Natural killer cell (primary cell): ENCODE measurements at regions not wholly inside any gene's neighbourhood (a gene's known extent, or its start where the extent isn't known, plus 50 kb on each side); places are given as distances from the start of the nearest gene placed in this dataset.

Experiments used
- ATAC-seq, 3 donors: fragments of 150-1000 bp in 2 of 3; fragments of 200-7000 bp in 1 of 3; cut with Tn5 transposase; 1 replicate in 1 of 3; 2 replicates in 2 of 3; pipeline ENCODE4 v1.10.0; 2021; ENCODE audit warnings: mild to moderate bottlenecking in 2 of 3, moderate library complexity in 2 of 3
- DNase-seq, 2 donors: peaks; one replicate each; pipeline versions ENCODE4 v3.0.0 to v3.0.0-alpha.2; 2013 to 2021; ENCODE audit warnings: mixed read lengths in 1 of 2
- H3K27ac ChIP-seq: one replicate; pipeline ENCODE4 v1.5.1; 2013; ENCODE audit warnings: mild to moderate bottlenecking, low read length
- H3K27me3 ChIP-seq: one replicate; pipeline ENCODE4 v1.6.1; 2013; ENCODE audit warnings: low read length; ENCODE audit not compliant: control insufficient read depth, insufficient read depth
- H3K36me3 ChIP-seq: one replicate; pipeline ENCODE4 v1.6.1; 2013; ENCODE audit warnings: low read length; ENCODE audit not compliant: control insufficient read depth, insufficient read depth
- H3K4me1 ChIP-seq: one replicate; pipeline ENCODE4 v1.6.1; 2013; ENCODE audit warnings: low read length; ENCODE audit not compliant: control insufficient read depth, insufficient read depth
- H3K4me3 ChIP-seq: one replicate; pipeline ENCODE4 v1.5.1; 2013; ENCODE audit warnings: low read length
- H3K9me3 ChIP-seq: one replicate; pipeline ENCODE4 v1.6.1; 2013; ENCODE audit warnings: low read length; ENCODE audit not compliant: control insufficient read depth, insufficient read depth
- H3K27ac Mint-ChIP-seq, 2 donors: one replicate each; pipeline ENCODE4 v1.8.0; 2022; ENCODE audit warnings: mild to moderate bottlenecking in 2 of 2, mixed read lengths in 2 of 2, moderate library complexity in 1 of 2
- H3K27me3 Mint-ChIP-seq, 2 donors: one replicate each; pipeline ENCODE4 v1.8.0; 2022; ENCODE audit warnings: low read depth in 2 of 2, mixed read lengths in 2 of 2
- H3K36me3 Mint-ChIP-seq: one replicate; pipeline ENCODE4 v1.8.0; 2022; ENCODE audit warnings: mixed read lengths
- H3K4me1 Mint-ChIP-seq, 2 donors: one replicate each; pipeline ENCODE4 v1.8.0; 2022; ENCODE audit warnings: mixed read lengths in 2 of 2
- H3K4me3 Mint-ChIP-seq: one replicate; pipeline ENCODE4 v1.8.0; 2022; ENCODE audit warnings: mild to moderate bottlenecking, moderate library complexity, mixed read lengths
- H3K9me3 Mint-ChIP-seq, 2 donors: one replicate each; pipeline ENCODE4 v1.8.0; 2022; ENCODE audit warnings: mixed read lengths in 2 of 2
- WGBS: methylation state at CpG from one replicate; pipeline ENCODE4 v1.1.7; 2013; ENCODE audit warnings: missing lambda C conversion rate; ENCODE audit not compliant: insufficient coverage; 5-methylcytosine and 5-hydroxymethylcytosine counted together
- intact Hi-C: fragments of 100-400 bp; cut with micrococcal nuclease; formaldehyde crosslinking; loops from one replicate; pipeline ENCODE4 v1.14.2; 2022
- TF ChIP-seq, protein P1 (sequence below): fragments of 200-600 bp; IDR thresholded peaks from one replicate; pipeline ENCODE4 v1.8.0; 2022; ENCODE audit warnings: antibody characterized with exemption

DNA sequence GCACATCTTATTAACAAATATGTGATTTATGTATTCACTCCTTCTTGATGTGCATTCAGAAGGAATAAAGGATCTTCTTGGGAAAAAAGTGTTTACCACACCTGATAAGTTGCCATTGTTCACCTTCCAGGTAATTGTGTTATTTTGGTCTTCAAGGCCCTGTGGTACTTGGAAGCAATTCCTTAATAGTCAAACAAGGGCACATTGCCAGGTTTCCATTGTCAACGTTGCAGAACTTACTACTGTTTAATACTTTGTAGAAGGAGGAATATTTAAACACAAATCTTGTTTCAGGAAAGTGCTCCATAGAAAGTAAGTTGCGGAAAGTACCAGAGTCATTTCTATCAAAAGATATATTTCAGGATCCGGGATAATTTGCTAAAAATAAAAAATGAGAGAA is 129.5 kb upstream of the SGK1 start:
- intact Hi-C loops = no loop called here
- Histone ChIP-seq H3K27ac (no peak overlapping the region), H3K4me1 (no peaks in the 10 kb centered on the region), H3K36me3 (no peaks in the 10 kb centered on the region), H3K27me3 (no peaks in the 10 kb centered on the region), H3K4me3 (no peak overlapping the region), H3K9me3 (no peaks in the 10 kb centered on the region)
- ATAC-seq = no peak
- no peaks in the 10 kb centered on the region for H3K4me1 Mint-ChIP-seq
- 81% methylated on average over 3 of the region's 3 CpGs for WGBS
- no peaks in the 10 kb centered on the region for H3K36me3 Mint-ChIP-seq
- H3K9me3 Mint-ChIP-seq = no peaks in the 10 kb centered on the region
- no peak overlapping the region for H3K4me3 Mint-ChIP-seq
- H3K27me3 Mint-ChIP-seq = no peaks in the 10 kb centered on the region
- TF ChIP-seq, protein P1, sequence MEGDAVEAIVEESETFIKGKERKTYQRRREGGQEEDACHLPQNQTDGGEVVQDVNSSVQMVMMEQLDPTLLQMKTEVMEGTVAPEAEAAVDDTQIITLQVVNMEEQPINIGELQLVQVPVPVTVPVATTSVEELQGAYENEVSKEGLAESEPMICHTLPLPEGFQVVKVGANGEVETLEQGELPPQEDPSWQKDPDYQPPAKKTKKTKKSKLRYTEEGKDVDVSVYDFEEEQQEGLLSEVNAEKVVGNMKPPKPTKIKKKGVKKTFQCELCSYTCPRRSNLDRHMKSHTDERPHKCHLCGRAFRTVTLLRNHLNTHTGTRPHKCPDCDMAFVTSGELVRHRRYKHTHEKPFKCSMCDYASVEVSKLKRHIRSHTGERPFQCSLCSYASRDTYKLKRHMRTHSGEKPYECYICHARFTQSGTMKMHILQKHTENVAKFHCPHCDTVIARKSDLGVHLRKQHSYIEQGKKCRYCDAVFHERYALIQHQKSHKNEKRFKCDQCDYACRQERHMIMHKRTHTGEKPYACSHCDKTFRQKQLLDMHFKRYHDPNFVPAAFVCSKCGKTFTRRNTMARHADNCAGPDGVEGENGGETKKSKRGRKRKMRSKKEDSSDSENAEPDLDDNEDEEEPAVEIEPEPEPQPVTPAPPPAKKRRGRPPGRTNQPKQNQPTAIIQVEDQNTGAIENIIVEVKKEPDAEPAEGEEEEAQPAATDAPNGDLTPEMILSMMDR = no peak
- no peak for DNase-seq
- no peak overlapping the region for H3K27ac Mint-ChIP-seq

DNA sequence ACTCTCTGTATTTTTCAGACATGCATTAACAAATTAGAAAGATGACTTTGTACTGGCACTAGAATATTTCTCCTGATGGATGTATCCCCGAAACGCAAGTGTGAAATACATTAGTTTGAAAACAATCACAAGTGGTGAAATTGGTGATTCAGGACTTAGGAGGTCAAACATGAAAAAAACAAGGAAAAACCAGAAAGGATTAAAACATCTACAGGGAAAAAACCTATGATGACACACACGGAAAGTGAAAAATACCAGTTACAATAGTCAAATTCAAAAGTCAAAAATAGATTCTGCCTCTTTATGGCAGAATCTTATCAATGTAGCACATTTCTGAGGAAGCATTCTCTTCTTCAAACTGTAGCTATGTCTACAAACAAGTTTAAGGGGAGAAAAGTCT is 129.0 kb upstream of the SGK1 start:
- no peak for ATAC-seq
- H3K36me3 ChIP-seq = no peaks in the 10 kb centered on the region
- Mint-ChIP-seq H3K36me3 (no peaks in the 10 kb centered on the region), H3K4me3 (no peak overlapping the region), H3K27me3 (no peaks in the 10 kb centered on the region), H3K4me1 (no peaks in the 10 kb centered on the region), H3K9me3 (no peaks in the 10 kb centered on the region), H3K27ac (no peak overlapping the region)
- H3K4me1 ChIP-seq = no peaks in the 10 kb centered on the region
- TF ChIP-seq, protein P1 = no peak
- no peak overlapping the region for H3K27ac ChIP-seq
- no peaks in the 10 kb centered on the region for H3K27me3 ChIP-seq
- intact Hi-C loops = no loop called here
- no peak overlapping the region for H3K4me3 ChIP-seq
- DNase-seq = no peak
- WGBS = 95% methylated on average over 3 of the region's 3 CpGs
- H3K9me3 ChIP-seq = no peaks in the 10 kb centered on the region

DNA sequence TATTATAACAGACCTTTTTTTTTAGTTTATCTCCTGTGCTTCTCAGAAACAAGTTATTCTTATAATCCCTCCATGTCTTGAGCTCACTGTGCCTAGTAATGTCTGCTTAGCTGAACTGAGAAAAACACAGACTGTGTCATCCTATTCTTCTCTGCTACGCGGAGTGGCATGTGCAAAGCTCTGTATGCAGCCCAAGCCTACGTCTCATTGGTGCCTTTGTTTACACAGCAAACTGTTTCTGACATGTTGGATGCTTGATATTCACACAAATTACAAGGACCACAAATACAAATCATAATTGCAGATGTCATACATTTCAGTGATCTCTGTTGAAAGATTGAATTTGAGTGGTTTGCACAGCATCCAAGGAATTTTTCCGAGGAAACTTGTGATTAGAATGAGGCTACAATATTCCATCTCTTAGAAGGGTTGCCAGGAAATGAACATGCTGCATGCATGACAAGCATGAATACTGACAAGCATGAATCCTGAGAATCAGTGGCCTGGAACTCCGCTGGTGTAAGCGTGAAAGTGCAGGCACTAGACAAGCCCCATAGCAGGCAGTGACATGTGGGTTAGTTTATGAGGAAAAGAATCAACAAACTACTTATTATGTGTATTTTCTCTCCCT is 128.4 kb upstream of the SGK1 start:
- intact Hi-C loops = no loop called here
- Histone ChIP-seq H3K27ac (no peak overlapping the region), H3K4me1 (no peaks in the 10 kb centered on the region), H3K4me3 (no peak overlapping the region), H3K9me3 (no peaks in the 10 kb centered on the region), H3K27me3 (no peaks in the 10 kb centered on the region), H3K36me3 (no peaks in the 10 kb centered on the region)
- no peaks in the 10 kb centered on the region for H3K9me3 Mint-ChIP-seq
- no peak overlapping the region for H3K27ac Mint-ChIP-seq
- no peak overlapping the region for H3K4me3 Mint-ChIP-seq
- DNase-seq (no peak), ATAC-seq (no peak)
- TF ChIP-seq, protein P1 = no peak
- no peaks in the 10 kb centered on the region for H3K4me1 Mint-ChIP-seq
- H3K27me3 Mint-ChIP-seq = no peaks in the 10 kb centered on the region
- H3K36me3 Mint-ChIP-seq = no peaks in the 10 kb centered on the region
- WGBS = 96% methylated on average over 6 of the region's 6 CpGs

DNA sequence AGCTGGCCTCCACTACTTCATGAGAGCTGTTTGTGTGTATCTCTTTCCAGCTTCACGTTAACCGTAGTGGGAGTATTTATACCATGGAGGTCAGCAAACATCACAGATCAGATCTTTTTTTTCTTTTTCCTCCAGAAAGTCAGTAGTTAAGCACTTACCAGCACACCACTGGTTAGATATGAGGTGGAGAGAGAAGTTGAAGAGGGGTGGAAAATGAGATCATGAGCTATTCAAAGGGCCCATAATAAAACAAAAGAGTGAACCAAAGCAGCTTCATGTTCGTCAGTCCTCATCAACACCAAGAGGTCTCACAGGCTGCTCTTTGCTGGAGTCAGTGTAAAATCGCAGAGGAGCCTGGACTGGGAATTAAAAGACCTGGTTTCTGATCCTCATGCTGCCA is 125.1 kb upstream of the SGK1 start:
- Histone ChIP-seq H3K36me3 (no peaks in the 10 kb centered on the region), H3K27ac (no peak overlapping the region), H3K4me3 (no peak overlapping the region), H3K4me1 (no peaks in the 10 kb centered on the region), H3K9me3 (no peaks in the 10 kb centered on the region), H3K27me3 (no peaks in the 10 kb centered on the region)
- Mint-ChIP-seq H3K4me3 (no peak overlapping the region), H3K36me3 (no peaks in the 10 kb centered on the region), H3K27me3 (no peaks in the 10 kb centered on the region), H3K4me1 (no peaks in the 10 kb centered on the region), H3K27ac (no peak overlapping the region), H3K9me3 (no peaks in the 10 kb centered on the region)
- 90% methylated on average over 2 of the region's 4 CpGs for WGBS
- TF ChIP-seq, protein P1 = no peak
- no peak for ATAC-seq
- no peak for DNase-seq
- intact Hi-C loops = no loop called here
